GM12878 (cell line): ENCODE measurements at regions not wholly inside any gene's neighbourhood (a gene's known extent, or its start where the extent isn't known, plus 50 kb on each side); places are given as distances from the start of the nearest gene placed in this dataset.

ENCODE experiments used
- ATF3 ChIP-seq: IDR thresholded peaks from 2 replicates; pipeline ENCODE4 v1.6.1; 2011; ENCODE audit warnings: low read depth, mild to moderate bottlenecking, low read length, moderate library complexity, borderline replicate concordance; ENCODE audit errors: extremely low read depth
- CEBPZ ChIP-seq: fragments of 150-350 bp; IDR thresholded peaks from 2 replicates; pipeline ENCODE4 v1.6.1; 2016; ENCODE audit warnings: low read depth, low read length
- CHD1 ChIP-seq: IDR thresholded peaks from 2 replicates; pipeline ENCODE4 v1.6.1; 2012; ENCODE audit warnings: low read depth, low read length, improper control_type of control experiment
- E2F4 ChIP-seq: IDR thresholded peaks from 2 replicates; pipeline ENCODE4 v1.6.1; 2012; ENCODE audit warnings: low read depth, low read length, improper control_type of control experiment
- EED ChIP-seq: sonication (generic); IDR thresholded peaks from 2 replicates; pipeline ENCODE4 v1.6.1; 2016; ENCODE audit warnings: antibody characterized with exemption, low read depth
- EZH2 ChIP-seq: IDR thresholded peaks from 2 replicates; pipeline ENCODE4 v1.6.1; 2012; ENCODE audit warnings: low read depth, mild to moderate bottlenecking, control low read depth, inconsistent platforms, low read length, borderline replicate concordance; ENCODE audit not compliant: control insufficient read depth
- GATAD2B ChIP-seq: fragments of 450-650 bp; conservative IDR thresholded peaks from 2 replicates; pipeline ENCODE4 v1.6.1; 2017; ENCODE audit warnings: low read depth, mild to moderate bottlenecking, moderate library complexity
- HDGF ChIP-seq: fragments of 450-650 bp; IDR thresholded peaks from 2 replicates; pipeline ENCODE4 v1.6.1; 2016; ENCODE audit warnings: antibody characterized with exemption
- MEF2B ChIP-seq: fragments of 450-650 bp; IDR thresholded peaks from 2 replicates; pipeline ENCODE4 v1.6.1; 2018; ENCODE audit warnings: mild to moderate bottlenecking, moderate library complexity; ENCODE audit not compliant: partially characterized antibody, poor library complexity, severe bottlenecking
- MTA3 ChIP-seq: IDR thresholded peaks from 2 replicates; pipeline ENCODE4 v1.6.1; 2012; ENCODE audit warnings: low read length, inconsistent platforms, borderline replicate concordance
- NFXL1 ChIP-seq: fragments of 450-650 bp; IDR thresholded peaks from 2 replicates; pipeline ENCODE4 v1.6.1; 2017; ENCODE audit warnings: antibody characterized with exemption, mild to moderate bottlenecking, borderline replicate concordance
- NR2C2 ChIP-seq: IDR thresholded peaks from 2 replicates; pipeline ENCODE4 v1.6.1; 2011; ENCODE audit warnings: borderline replicate concordance, low read depth; ENCODE audit not compliant: control insufficient read depth, insufficient read length
- NR2F1 ChIP-seq: fragments of 450-650 bp; conservative IDR thresholded peaks from 2 replicates; pipeline ENCODE4 v1.6.1; 2017; ENCODE audit warnings: mild to moderate bottlenecking
- PAX5 ChIP-seq: IDR thresholded peaks from 2 replicates; pipeline ENCODE4 v1.6.1; 2011; ENCODE audit warnings: low read depth, low read length, borderline replicate concordance
- POLR2AphosphoS2 ChIP-seq: IDR thresholded peaks from 2 replicates; pipeline ENCODE4 v1.6.1; 2011; ENCODE audit warnings: low read depth, mild to moderate bottlenecking, low read length, improper control_type of control experiment, moderate library complexity
- POLR2AphosphoS5 ChIP-seq: IDR thresholded peaks from 2 replicates; pipeline ENCODE4 v1.6.1; 2011; ENCODE audit warnings: mild to moderate bottlenecking, low read length, inconsistent platforms
- RAD51 ChIP-seq: fragments of 450-650 bp; IDR thresholded peaks from 2 replicates; pipeline ENCODE4 v1.6.1; 2016; ENCODE audit warnings: moderate library complexity, mild to moderate bottlenecking, inconsistent platforms
- RUNX3 ChIP-seq: IDR thresholded peaks from 2 replicates; pipeline ENCODE4 v1.6.1; 2012; ENCODE audit warnings: low read length, inconsistent platforms
- SIX5 ChIP-seq: IDR thresholded peaks from 2 replicates; pipeline ENCODE4 v1.6.1; 2011; ENCODE audit warnings: mild to moderate bottlenecking, low read depth, low read length, moderate library complexity; ENCODE audit not compliant: severe bottlenecking
- SREBF1 ChIP-seq: IDR thresholded peaks from 2 replicates; pipeline ENCODE4 v1.6.1; 2012; ENCODE audit warnings: mild to moderate bottlenecking, low read length
- TARDBP ChIP-seq: IDR thresholded peaks from 2 replicates; pipeline ENCODE4 v1.6.1; 2016; ENCODE audit warnings: borderline replicate concordance
- USF1 ChIP-seq: IDR thresholded peaks from 2 replicates; pipeline ENCODE4 v1.6.1; 2011; ENCODE audit warnings: borderline replicate concordance, low read depth, mild to moderate bottlenecking, moderate library complexity, mixed read lengths, low read length; ENCODE audit not compliant: insufficient read depth; ENCODE audit errors: extremely low read length
- WRNIP1 ChIP-seq: IDR thresholded peaks from 2 replicates; pipeline ENCODE4 v1.6.1; 2011; ENCODE audit warnings: low read depth, low read length, improper control_type of control experiment, borderline replicate concordance
- ZZZ3 ChIP-seq: IDR thresholded peaks from 2 replicates; pipeline ENCODE4 v1.6.1; 2011; ENCODE audit warnings: low read depth; ENCODE audit not compliant: control insufficient read depth, insufficient read length
- TF ChIP-seq, protein P1 (sequence below): IDR thresholded peaks from 2 replicates; pipeline ENCODE4 v1.6.1; 2011; ENCODE audit warnings: low read depth, low read length, improper control_type of control experiment, borderline replicate concordance

GRCh38 chr17:72516772-72517399 lies 396.1 kb downstream of the SOX9 start (continued):
- TF ChIP-seq ATF3 (no peak), ZZZ3 (no peak), SREBF1 (no peak), RAD51 (peak; percentile 87), NR2C2 (no peak), EZH2 (no peak), POLR2AphosphoS5 (peak; percentile 38; the same call in 1 of the 2 replicates), NFXL1 (no peak), USF1 (peak; percentile 38), NR2F1 (peak; percentile 48), PAX5 (no peak; the same call in 1 of the 2 replicates), POLR2AphosphoS2 (peak; percentile 54; the same call in 1 of the 2 replicates), MTA3 (no peak), HDGF (no peak), TARDBP (no peak), CHD1 (no peak), CEBPZ (no peak), WRNIP1 (no peak), SIX5 (no peak), EED (peak; percentile 62), GATAD2B (peak; percentile 78), MEF2B (peak; percentile 88), RUNX3 (peak; percentile 17; the same call in 1 of the 2 replicates), E2F4 (no peak)
- TF ChIP-seq, protein P1, sequence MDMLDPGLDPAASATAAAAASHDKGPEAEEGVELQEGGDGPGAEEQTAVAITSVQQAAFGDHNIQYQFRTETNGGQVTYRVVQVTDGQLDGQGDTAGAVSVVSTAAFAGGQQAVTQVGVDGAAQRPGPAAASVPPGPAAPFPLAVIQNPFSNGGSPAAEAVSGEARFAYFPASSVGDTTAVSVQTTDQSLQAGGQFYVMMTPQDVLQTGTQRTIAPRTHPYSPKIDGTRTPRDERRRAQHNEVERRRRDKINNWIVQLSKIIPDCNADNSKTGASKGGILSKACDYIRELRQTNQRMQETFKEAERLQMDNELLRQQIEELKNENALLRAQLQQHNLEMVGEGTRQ = peak; percentile 57
